ENCODE measurements at regions not wholly inside any gene's neighbourhood (a gene's known extent, or its start where the extent isn't known, plus 50 kb on each side); places are given as distances from the start of the nearest gene placed in this dataset.

DNA sequence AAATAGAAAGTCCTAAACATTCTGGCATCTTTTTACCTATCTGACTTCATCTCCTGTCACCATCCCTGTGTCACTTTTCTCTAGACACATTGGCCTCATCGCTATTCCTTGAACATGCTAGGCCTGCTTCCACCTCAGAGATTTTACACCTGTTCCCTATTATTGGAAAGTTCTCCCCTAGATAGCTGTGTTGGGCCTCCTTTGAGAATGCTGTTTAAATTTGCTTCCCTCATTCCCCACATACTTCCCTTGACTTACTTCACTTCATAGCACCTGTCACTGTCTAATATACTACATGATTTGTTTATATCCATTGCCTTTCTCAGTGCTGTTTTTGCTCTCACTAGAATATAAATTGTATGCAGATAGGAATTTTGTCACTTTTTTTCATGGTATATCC lies 317.0 kb upstream of the GCFC2 start:
- TF ChIP-seq CTCF (IDR thresholded peaks at IDR 0.05; ENCODE audit: insufficient read depth, low read length, poor library complexity, severe bottlenecking) (no peak), EZH2phosphoT487 (conservative IDR thresholded peaks at IDR 0.05; ENCODE audit: low read length) (no peak)
